Activated CD4-positive, alpha-beta T cell treated with anti-CD3 and anti-CD28 coated beads, Interleukin-2, amount 10 ng/mL, durations not matched to agents 7 days and 5 days (primary cell): ENCODE measurements at regions not wholly inside any gene's neighbourhood (a gene's known extent, or its start where the extent isn't known, plus 50 kb on each side); places are given as distances from the start of the nearest gene placed in this dataset.

ENCODE experiments used
- CTCF ChIA-PET: fragments of 350-600 bp; sonication (Branson Sonifier 250); formaldehyde crosslinking; loops from one replicate; lab custom pipeline; 2021; ENCODE audit warnings: antibody characterized with exemption; lab: Charles Lee
- POLR2A ChIA-PET: fragments of 350-600 bp; sonication (Branson Sonifier 250); formaldehyde crosslinking; loops from one replicate; lab custom pipeline; 2021; ENCODE audit warnings: antibody characterized with exemption; lab: Charles Lee
- DNase-seq: peaks from one replicate; pipeline ENCODE4 v3.0.0-alpha.2; 2020
- H3K27ac Mint-ChIP-seq: one replicate; pipeline ENCODE4 v1.8.0; 2021; ENCODE audit warnings: mild to moderate bottlenecking, moderate library complexity, mixed read lengths
- H3K27me3 Mint-ChIP-seq: one replicate; pipeline ENCODE4 v1.8.0; 2021; ENCODE audit warnings: mixed read lengths
- H3K36me3 Mint-ChIP-seq: one replicate; pipeline ENCODE4 v1.8.0; 2021; ENCODE audit warnings: low read depth, mixed read lengths
- H3K4me1 Mint-ChIP-seq: one replicate; pipeline ENCODE4 v1.8.0; 2021; ENCODE audit warnings: mixed read lengths
- H3K4me3 Mint-ChIP-seq: one replicate; pipeline ENCODE4 v1.8.0; 2021; ENCODE audit warnings: mild to moderate bottlenecking, moderate library complexity, mixed read lengths
- H3K9me3 Mint-ChIP-seq: one replicate; pipeline ENCODE4 v1.8.0; 2021; ENCODE audit warnings: mixed read lengths

DNA sequence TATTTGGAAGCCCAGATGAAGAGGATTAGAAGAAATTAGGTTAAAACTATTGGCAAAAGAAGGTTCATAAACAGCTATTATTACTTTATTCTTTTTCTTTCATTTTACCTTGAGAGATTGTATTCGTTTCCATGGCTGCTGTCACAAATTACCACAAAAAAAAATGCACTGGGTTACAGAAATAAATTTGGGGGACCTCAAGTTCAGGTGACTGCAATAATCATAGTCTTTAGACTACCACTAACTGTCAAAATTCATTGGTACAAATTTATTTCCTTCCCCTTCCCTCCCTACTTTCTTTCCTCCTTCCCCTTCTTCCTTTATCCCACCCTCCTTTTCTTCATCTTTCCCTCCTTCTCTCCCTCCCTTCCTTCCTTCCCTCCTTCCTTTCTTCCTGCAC, 217.8 kb upstream of the PIK3C3 start:
- no peaks in the 10 kb centered on the region for H3K27me3 Mint-ChIP-seq
- POLR2A ChIA-PET = no interaction called here
- CTCF ChIA-PET = no interaction called here
- no peaks in the 10 kb centered on the region for H3K9me3 Mint-ChIP-seq
- no peak overlapping the region for H3K27ac Mint-ChIP-seq
- DNase-seq = no peak
- H3K4me1 Mint-ChIP-seq = no peaks in the 10 kb centered on the region
- H3K4me3 Mint-ChIP-seq = no peak overlapping the region
- no peaks in the 10 kb centered on the region for H3K36me3 Mint-ChIP-seq

DNA sequence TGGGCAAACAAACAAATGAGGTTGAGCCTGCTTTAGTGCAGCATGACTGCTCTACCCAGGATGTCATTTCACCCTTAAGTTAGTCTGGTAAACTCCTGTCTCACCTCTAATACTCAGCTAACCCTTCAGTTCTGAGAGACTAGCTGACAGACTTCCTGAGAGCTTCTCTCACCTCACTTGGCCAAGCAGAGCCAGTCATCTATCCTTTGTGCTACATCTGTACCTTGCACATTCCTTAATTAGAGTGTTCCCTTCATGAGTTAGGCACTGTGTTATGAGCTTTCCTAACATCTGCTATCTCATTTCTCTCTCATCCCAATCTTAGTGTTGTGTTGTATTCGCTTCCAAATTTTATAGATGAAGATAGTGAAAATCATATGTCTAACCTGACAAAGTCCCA, 220.1 kb upstream of the PIK3C3 start:
- H3K4me3 Mint-ChIP-seq = no peak overlapping the region
- no peaks in the 10 kb centered on the region for H3K36me3 Mint-ChIP-seq
- no peaks in the 10 kb centered on the region for H3K9me3 Mint-ChIP-seq
- H3K4me1 Mint-ChIP-seq = no peaks in the 10 kb centered on the region
- DNase-seq = no peak
- no peak overlapping the region for H3K27ac Mint-ChIP-seq
- H3K27me3 Mint-ChIP-seq = no peaks in the 10 kb centered on the region
- ChIA-PET POLR2A (no interaction called here), CTCF (no interaction called here)

DNA sequence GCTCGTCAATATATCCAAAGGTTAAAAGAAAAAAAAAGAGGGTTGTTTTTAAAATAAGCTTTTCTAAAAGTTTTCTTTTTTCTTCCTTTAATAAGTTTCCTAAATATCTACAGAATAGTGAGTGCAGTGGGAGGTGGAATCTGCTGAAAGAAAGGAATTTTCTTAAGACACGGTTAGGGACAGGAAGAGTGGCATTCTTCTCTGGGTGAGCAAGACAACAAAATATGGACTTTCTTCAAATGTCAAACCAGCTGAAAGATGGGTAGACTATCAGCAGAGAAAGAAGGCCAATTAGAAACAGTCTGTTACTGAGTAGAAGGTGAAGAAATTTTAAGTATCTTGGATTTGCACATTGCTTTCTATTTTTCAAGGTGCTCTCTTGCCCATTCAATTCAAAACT, 222.7 kb upstream of the PIK3C3 start:
- ChIA-PET CTCF (no interaction called here), POLR2A (no interaction called here)
- no peaks in the 10 kb centered on the region for H3K27me3 Mint-ChIP-seq
- no peak overlapping the region for H3K27ac Mint-ChIP-seq
- DNase-seq = no peak
- H3K4me3 Mint-ChIP-seq = no peak overlapping the region
- H3K4me1 Mint-ChIP-seq = no peaks in the 10 kb centered on the region
- H3K36me3 Mint-ChIP-seq = no peaks in the 10 kb centered on the region
- no peaks in the 10 kb centered on the region for H3K9me3 Mint-ChIP-seq

DNA sequence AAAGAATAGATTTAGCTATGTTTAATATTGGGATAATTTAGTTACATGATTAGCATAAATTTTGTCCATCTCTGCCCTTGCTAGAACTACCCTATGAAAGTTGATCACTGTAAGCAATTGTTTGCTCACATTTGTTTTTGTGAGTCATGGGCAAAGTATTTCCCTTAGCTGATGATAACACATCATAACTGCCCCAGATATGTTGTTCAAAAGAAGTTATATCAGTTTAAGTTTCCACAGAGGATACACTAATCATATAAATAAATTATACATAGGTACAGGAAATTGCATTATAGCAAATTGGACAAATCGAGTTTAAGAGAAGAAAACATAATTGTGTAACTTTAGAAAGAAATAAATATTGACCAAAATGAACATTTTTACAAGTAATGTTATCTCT, 223.2 kb upstream of the PIK3C3 start:
- Mint-ChIP-seq H3K9me3 (no peaks in the 10 kb centered on the region), H3K36me3 (no peaks in the 10 kb centered on the region), H3K4me1 (no peaks in the 10 kb centered on the region), H3K27me3 (no peaks in the 10 kb centered on the region), H3K27ac (no peak overlapping the region), H3K4me3 (no peak overlapping the region)
- ChIA-PET POLR2A (no interaction called here), CTCF (no interaction called here)
- no peak for DNase-seq

DNA sequence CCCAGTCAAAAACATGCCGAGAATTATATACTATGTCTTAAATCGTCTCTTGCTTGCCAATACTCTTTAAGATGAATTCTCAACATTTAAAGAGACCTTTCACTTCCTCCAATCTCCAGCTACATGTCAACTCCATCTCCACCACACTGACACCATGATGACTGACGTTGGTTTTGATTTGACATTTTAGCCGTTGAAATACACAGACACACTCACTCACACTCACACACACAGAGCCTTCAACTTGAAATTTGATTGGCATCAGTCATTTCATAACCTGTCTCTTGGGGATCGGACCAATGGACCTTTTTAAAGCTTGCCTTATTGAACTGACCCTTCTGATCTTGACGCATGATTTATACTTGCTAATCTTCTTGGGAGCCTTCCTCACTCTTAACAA, 230.8 kb upstream of the PIK3C3 start:
- POLR2A ChIA-PET = interaction anchor here (0.7 kb wide), 1 partner anchor 34 kb away, joined by 5 read pairs; no protein-coding TSS in a partner anchor
- no peaks in the 10 kb centered on the region for H3K9me3 Mint-ChIP-seq
- no peaks in the 10 kb centered on the region for H3K4me1 Mint-ChIP-seq
- no peaks in the 10 kb centered on the region for H3K36me3 Mint-ChIP-seq
- CTCF ChIA-PET = no interaction called here
- H3K27ac Mint-ChIP-seq = no peak overlapping the region
- no peaks in the 10 kb centered on the region for H3K27me3 Mint-ChIP-seq
- no peak for DNase-seq
- H3K4me3 Mint-ChIP-seq = no peak overlapping the region

DNA sequence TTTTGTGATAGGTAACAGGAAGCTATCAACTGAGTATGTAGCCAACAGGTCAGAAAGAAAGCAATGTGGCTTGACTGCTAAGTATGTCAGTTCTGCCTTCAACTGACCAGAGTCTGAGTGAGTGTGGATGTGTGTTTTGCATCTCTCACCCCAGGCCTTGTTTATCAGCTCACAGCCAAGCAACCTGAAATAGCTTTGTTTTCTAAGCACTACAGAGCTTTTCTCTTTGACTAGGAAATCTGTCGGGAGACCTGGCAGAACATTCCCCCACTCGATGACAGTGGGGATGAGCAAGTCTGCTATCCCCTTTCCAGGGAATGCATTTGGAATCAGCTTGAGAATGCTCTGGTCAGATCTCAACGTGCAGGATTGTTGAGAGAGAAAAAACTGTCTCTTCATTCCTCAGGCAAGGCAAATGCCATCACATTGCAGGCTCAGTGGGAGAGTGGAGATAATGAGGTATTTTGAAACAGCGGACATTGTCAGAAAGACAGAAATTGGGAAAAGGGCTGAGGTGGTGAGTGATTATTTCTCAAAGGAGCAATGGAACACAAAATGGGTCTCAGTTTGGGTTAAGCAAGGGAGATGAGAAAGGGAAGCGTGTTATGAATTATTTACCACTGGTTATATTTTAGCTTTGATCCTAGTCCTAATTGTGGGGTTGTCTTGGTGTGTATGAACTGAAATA, 233.8 kb upstream of the PIK3C3 start:
- ChIA-PET POLR2A (no interaction called here), CTCF (no interaction called here)
- Mint-ChIP-seq H3K4me1 (no peaks in the 10 kb centered on the region), H3K36me3 (no peaks in the 10 kb centered on the region), H3K9me3 (no peaks in the 10 kb centered on the region), H3K27me3 (no peaks in the 10 kb centered on the region), H3K4me3 (no peak overlapping the region), H3K27ac (no peak overlapping the region)
- DNase-seq = no peak

DNA sequence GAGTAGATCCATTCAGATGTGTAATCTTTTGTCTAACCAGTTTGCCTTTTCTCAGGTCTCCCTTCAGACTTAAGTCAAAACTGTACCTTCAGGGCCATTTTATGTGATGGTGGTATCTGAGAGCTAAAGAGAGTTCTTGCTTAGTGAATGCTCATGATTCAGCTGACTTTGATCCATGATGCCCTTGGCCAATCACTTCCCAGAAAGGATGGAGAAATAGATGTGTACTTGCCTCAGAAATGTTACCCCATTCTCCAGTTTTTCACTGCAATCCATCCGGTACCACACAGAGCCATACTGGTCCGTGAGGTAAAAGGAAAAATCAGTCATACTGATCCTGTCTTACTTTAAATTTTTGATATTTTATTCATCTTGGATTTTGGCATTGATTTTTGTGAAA, 234.8 kb upstream of the PIK3C3 start:
- no peaks in the 10 kb centered on the region for H3K27me3 Mint-ChIP-seq
- H3K36me3 Mint-ChIP-seq = no peaks in the 10 kb centered on the region
- no peaks in the 10 kb centered on the region for H3K9me3 Mint-ChIP-seq
- H3K4me1 Mint-ChIP-seq = no peaks in the 10 kb centered on the region
- ChIA-PET CTCF (no interaction called here), POLR2A (no interaction called here)
- no peak for DNase-seq
- no peak overlapping the region for H3K27ac Mint-ChIP-seq
- H3K4me3 Mint-ChIP-seq = no peak overlapping the region

DNA sequence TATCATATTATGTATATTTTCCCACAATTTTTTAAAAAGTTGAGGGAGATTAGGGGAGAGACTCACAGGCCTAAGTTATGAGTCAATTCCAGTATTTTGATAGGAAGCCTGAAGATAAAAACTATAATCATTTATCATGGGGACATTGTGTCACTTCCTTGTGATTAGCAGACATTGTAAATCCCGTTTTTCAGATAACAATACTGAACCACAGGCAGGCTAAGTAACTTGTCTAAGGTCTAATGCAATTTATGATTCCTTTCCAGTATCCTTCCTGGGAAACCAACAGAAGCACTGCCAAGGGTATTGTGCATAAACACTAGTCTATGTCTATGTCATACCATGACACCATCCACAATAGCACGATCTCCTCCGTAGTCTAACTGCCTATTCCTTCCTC, 235.2 kb upstream of the PIK3C3 start:
- no peaks in the 10 kb centered on the region for H3K9me3 Mint-ChIP-seq
- no peak for DNase-seq
- POLR2A ChIA-PET = no interaction called here
- CTCF ChIA-PET = no interaction called here
- H3K4me3 Mint-ChIP-seq = no peak overlapping the region
- no peak overlapping the region for H3K27ac Mint-ChIP-seq
- no peaks in the 10 kb centered on the region for H3K36me3 Mint-ChIP-seq
- H3K27me3 Mint-ChIP-seq = no peaks in the 10 kb centered on the region
- no peaks in the 10 kb centered on the region for H3K4me1 Mint-ChIP-seq

DNA sequence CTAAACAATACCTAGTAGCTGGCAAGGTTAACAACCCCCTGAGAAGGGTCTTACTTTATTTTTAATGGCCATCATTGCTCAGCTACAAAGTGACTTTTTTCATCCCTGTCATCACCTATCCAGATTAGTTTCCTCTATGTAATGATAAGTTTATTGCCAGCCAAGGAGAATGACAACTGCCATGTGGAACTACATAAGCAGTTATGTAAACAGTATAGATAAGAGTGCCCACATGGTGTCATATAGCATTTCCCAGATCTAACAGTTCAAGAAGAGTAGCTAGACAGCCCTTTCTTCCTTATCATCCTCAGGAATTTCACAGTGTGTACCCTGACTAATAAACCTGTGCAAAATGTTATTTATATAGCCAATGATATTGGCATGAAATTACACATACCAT, 240.2 kb upstream of the PIK3C3 start:
- H3K36me3 Mint-ChIP-seq = no peaks in the 10 kb centered on the region
- ChIA-PET POLR2A (no interaction called here), CTCF (no interaction called here)
- H3K4me1 Mint-ChIP-seq = no peaks in the 10 kb centered on the region
- H3K9me3 Mint-ChIP-seq = no peaks in the 10 kb centered on the region
- no peak for DNase-seq
- no peak overlapping the region for H3K27ac Mint-ChIP-seq
- H3K4me3 Mint-ChIP-seq = no peak overlapping the region
- no peaks in the 10 kb centered on the region for H3K27me3 Mint-ChIP-seq

DNA sequence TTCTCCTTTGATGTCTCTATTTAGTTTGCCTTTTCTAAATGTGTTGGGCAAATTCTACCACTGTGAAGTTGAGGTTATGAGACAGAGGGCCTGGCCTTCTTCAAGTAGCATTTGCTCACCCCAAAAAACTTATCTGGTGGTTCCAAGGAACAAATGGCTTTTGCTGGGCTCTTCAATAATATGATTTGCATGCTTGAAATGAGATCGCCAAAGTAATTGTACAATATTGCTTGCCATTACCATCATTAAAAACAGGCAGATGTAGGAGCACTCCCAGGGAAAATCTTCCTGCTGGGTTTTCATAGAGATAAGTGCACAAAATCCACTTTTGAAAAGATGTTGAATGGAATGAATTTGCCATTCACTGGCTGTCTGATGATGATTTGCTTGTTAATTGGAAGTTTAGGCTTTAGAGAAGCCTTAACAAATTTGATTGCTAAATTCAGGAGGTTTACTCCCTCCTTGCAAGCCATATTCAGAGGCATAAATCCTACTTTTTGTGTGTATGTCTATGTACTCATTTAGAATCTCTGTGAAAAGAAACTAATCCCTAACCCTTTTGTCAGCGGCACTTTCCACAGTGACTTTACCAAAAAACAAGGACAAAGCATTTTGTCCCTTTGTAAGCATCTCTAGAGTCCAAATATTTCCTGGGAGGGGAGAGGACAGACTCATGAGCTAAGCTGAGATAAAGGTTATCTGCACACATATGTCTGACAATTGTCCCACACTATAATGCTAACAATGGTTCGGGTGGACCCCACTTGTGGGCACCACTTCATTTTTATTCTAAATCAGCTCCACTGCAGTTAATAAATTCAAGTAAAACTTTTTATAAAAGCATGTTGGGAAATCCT, 240.8 kb upstream of the PIK3C3 start:
- CTCF ChIA-PET = no interaction called here
- Mint-ChIP-seq H3K36me3 (no peaks in the 10 kb centered on the region), H3K27ac (no peak overlapping the region), H3K4me3 (no peak overlapping the region), H3K9me3 (no peaks in the 10 kb centered on the region), H3K4me1 (no peaks in the 10 kb centered on the region), H3K27me3 (no peaks in the 10 kb centered on the region)
- DNase-seq = no peak
- POLR2A ChIA-PET = no interaction called here

DNA sequence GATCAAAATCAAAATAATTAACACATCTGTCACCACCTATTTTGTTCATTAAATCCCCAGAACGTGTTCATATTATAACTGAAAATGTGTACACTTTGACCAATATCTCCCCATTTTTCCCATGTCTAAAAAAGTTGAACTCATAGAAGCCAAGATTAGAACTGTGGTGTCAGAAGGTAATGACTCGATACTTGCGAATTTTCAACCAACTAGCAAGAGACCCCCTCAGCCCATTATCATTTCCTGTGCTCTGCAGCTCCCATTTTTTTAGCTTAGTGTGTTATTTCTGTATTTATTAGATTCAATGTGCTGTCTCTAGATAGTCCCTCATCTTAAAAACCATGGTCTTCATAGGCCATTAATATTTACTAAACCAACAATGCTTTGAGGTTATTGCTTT, 248.7 kb upstream of the PIK3C3 start:
- H3K27ac Mint-ChIP-seq = no peak overlapping the region
- no peak overlapping the region for H3K4me3 Mint-ChIP-seq
- ChIA-PET POLR2A (no interaction called here), CTCF (interaction anchor here (0.6 kb wide), 1 partner anchor 1383 kb away, joined by 3 read pairs; no protein-coding TSS in a partner anchor)
- no peaks in the 10 kb centered on the region for H3K9me3 Mint-ChIP-seq
- no peaks in the 10 kb centered on the region for H3K4me1 Mint-ChIP-seq
- no peak for DNase-seq
- no peaks in the 10 kb centered on the region for H3K27me3 Mint-ChIP-seq
- H3K36me3 Mint-ChIP-seq = no peaks in the 10 kb centered on the region

DNA sequence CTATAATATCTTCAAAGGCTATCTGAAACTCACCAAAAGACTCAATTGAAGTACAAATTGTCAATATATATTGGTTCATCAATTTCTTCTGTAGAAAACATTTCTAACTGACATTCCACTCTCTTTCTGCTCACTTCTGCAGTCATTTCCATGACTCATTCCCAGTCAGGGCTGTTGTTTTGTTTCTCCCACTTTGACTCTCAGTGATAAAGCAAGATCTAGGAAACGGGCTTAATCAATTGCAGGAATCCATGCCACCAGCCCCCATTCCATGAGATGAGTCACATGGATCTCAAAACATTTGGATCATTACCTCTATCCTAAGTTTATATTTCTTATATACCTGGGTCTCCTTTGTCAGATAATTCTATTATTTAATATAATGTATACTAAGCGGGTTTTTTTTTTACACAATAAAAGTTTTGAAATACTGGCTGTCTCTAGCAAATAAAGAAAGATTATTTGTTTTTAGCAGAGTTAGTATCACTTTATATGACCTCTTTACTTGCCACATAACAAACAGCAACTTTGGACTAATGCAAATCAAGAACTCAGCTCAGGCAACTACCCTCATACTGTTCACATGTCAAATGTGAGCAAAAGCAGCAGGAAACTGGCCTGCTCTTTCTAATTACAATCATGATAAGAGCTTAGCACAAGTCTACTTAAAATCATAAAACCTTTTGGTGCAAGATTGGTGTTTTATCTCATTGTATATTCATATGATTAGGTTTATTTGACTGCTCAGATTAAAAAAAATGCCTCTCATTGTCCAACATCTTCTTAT, 251.1 kb upstream of the PIK3C3 start:
- H3K9me3 Mint-ChIP-seq = no peaks in the 10 kb centered on the region
- POLR2A ChIA-PET = no interaction called here
- no peaks in the 10 kb centered on the region for H3K4me1 Mint-ChIP-seq
- no peaks in the 10 kb centered on the region for H3K36me3 Mint-ChIP-seq
- H3K4me3 Mint-ChIP-seq = no peak overlapping the region
- CTCF ChIA-PET = no interaction called here
- H3K27ac Mint-ChIP-seq = no peak overlapping the region
- DNase-seq = no peak
- no peaks in the 10 kb centered on the region for H3K27me3 Mint-ChIP-seq

DNA sequence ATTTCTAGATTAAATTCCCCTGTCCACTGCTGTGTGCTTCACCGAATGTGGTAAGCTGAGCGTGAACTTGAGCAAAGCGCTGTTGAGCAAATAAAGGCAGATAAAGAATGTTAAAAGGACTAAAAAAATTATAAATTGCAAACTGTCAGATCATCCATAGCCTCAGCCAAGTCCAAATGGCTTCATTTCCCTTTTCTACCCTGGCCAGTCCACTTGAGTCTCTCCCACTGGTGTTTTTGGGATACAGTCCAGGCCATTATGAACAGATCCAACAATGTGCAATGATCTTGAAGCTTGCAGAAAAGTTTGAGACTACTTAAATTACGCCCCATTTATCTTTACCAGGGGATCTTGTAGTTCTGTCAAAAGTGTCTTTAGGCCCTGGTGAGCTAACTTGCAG, 254.6 kb upstream of the PIK3C3 start:
- Mint-ChIP-seq H3K36me3 (no peaks in the 10 kb centered on the region), H3K4me1 (peaks cover 3% of the 10 kb centered on the region), H3K4me3 (no peak overlapping the region), H3K27me3 (no peaks in the 10 kb centered on the region), H3K9me3 (no peaks in the 10 kb centered on the region), H3K27ac (no peak overlapping the region)
- no peak for DNase-seq
- ChIA-PET POLR2A (no interaction called here), CTCF (interaction anchor here (1.1 kb wide), 1 partner anchor 12 kb away, joined by 3 read pairs; no protein-coding TSS in a partner anchor)
